Panc1 (cell line): ENCODE measurements at regions not wholly inside any gene's neighbourhood (a gene's known extent, or its start where the extent isn't known, plus 50 kb on each side); places are given as distances from the start of the nearest gene placed in this dataset.

ENCODE experiments used
- TF ChIP-seq, protein P1 (sequence below), 2 experiments: IDR thresholded peaks; 2 replicates each; pipeline ENCODE4 v1.6.1; 2011 to 2012; ENCODE audit warnings: low read depth in 2 of 2, control low read depth in 1 of 2, low read length in 1 of 2, mild to moderate bottlenecking in 1 of 2, moderate library complexity in 1 of 2; ENCODE audit not compliant: insufficient read depth in 1 of 2
- TF ChIP-seq, protein P2 (sequence below): fragments of 450-650 bp; IDR thresholded peaks from 2 replicates; pipeline ENCODE4 v1.5.1; 2017; ENCODE audit warnings: mild to moderate bottlenecking

GRCh38 chr5:153425914-153426313 is 64.6 kb upstream of the GRIA1 start:
- TF ChIP-seq, protein P1, sequence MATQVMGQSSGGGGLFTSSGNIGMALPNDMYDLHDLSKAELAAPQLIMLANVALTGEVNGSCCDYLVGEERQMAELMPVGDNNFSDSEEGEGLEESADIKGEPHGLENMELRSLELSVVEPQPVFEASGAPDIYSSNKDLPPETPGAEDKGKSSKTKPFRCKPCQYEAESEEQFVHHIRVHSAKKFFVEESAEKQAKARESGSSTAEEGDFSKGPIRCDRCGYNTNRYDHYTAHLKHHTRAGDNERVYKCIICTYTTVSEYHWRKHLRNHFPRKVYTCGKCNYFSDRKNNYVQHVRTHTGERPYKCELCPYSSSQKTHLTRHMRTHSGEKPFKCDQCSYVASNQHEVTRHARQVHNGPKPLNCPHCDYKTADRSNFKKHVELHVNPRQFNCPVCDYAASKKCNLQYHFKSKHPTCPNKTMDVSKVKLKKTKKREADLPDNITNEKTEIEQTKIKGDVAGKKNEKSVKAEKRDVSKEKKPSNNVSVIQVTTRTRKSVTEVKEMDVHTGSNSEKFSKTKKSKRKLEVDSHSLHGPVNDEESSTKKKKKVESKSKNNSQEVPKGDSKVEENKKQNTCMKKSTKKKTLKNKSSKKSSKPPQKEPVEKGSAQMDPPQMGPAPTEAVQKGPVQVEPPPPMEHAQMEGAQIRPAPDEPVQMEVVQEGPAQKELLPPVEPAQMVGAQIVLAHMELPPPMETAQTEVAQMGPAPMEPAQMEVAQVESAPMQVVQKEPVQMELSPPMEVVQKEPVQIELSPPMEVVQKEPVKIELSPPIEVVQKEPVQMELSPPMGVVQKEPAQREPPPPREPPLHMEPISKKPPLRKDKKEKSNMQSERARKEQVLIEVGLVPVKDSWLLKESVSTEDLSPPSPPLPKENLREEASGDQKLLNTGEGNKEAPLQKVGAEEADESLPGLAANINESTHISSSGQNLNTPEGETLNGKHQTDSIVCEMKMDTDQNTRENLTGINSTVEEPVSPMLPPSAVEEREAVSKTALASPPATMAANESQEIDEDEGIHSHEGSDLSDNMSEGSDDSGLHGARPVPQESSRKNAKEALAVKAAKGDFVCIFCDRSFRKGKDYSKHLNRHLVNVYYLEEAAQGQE (IDR thresholded peaks at IDR 0.05; ENCODE audit: insufficient read depth in 1 of 2, low read depth in 2 of 2, low read length in 1 of 2) = no peak
- TF ChIP-seq, protein P2, sequence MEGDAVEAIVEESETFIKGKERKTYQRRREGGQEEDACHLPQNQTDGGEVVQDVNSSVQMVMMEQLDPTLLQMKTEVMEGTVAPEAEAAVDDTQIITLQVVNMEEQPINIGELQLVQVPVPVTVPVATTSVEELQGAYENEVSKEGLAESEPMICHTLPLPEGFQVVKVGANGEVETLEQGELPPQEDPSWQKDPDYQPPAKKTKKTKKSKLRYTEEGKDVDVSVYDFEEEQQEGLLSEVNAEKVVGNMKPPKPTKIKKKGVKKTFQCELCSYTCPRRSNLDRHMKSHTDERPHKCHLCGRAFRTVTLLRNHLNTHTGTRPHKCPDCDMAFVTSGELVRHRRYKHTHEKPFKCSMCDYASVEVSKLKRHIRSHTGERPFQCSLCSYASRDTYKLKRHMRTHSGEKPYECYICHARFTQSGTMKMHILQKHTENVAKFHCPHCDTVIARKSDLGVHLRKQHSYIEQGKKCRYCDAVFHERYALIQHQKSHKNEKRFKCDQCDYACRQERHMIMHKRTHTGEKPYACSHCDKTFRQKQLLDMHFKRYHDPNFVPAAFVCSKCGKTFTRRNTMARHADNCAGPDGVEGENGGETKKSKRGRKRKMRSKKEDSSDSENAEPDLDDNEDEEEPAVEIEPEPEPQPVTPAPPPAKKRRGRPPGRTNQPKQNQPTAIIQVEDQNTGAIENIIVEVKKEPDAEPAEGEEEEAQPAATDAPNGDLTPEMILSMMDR = peak; percentile 23
